ENCODE measurements at regions not wholly inside any gene's neighbourhood (a gene's known extent, or its start where the extent isn't known, plus 50 kb on each side); places are given as distances from the start of the nearest gene placed in this dataset.

- H3K27ac Mint-ChIP-seq (ENCODE audit: unreplicated experiment) = no peak overlapping the region
- no peak for TF ChIP-seq CTCF (IDR thresholded peaks at IDR 0.05; ENCODE audit: unreplicated experiment)
- intact Hi-C loops (cut with micrococcal nuclease; ENCODE audit: unreplicated experiment) = no loop called here
- H3K27me3 Mint-ChIP-seq (ENCODE audit: unreplicated experiment) = peaks cover 4% of the 10 kb centered on the region
- CTCF ChIA-PET = no interaction called here
- no TSS peak for BruUV-seq (replicated peaks)
- H3K9me3 Mint-ChIP-seq (ENCODE audit: low read depth, unreplicated experiment) = no peaks in the 10 kb centered on the region
- no peak overlapping the region for H3K4me3 Mint-ChIP-seq (ENCODE audit: low read depth, unreplicated experiment)
- H3K4me1 Mint-ChIP-seq (ENCODE audit: low read depth, unreplicated experiment) = no peaks in the 10 kb centered on the region
- H3K36me3 Mint-ChIP-seq (ENCODE audit: insufficient read depth, unreplicated experiment) = no peaks in the 10 kb centered on the region
- no peak for DNase-seq
Measured at GRCh38 chr2:201974171-201975100, 59.2 kb upstream of the FZD7 start.

GRCh38 chr2:201975434-201975833 is 58.2 kb upstream of the FZD7 start:
- no peak overlapping the region for H3K4me3 Mint-ChIP-seq (ENCODE audit: low read depth, unreplicated experiment)
- H3K36me3 Mint-ChIP-seq (ENCODE audit: insufficient read depth, unreplicated experiment) = no peaks in the 10 kb centered on the region
- no peak for DNase-seq
- no peaks in the 10 kb centered on the region for H3K9me3 Mint-ChIP-seq (ENCODE audit: low read depth, unreplicated experiment)
- no peaks in the 10 kb centered on the region for H3K4me1 Mint-ChIP-seq (ENCODE audit: low read depth, unreplicated experiment)
- no peak overlapping the region for H3K27ac Mint-ChIP-seq (ENCODE audit: unreplicated experiment)
- BruUV-seq (replicated peaks) = no TSS peak
- CTCF ChIA-PET = no interaction called here
- intact Hi-C loops (cut with micrococcal nuclease; ENCODE audit: unreplicated experiment) = no loop called here
- no peaks in the 10 kb centered on the region for H3K27me3 Mint-ChIP-seq (ENCODE audit: unreplicated experiment)
- no peak for TF ChIP-seq CTCF (IDR thresholded peaks at IDR 0.05; ENCODE audit: unreplicated experiment)

GRCh38 chr2:201975964-201976612 is 57.6 kb upstream of the FZD7 start:
- no peak for DNase-seq
- Mint-ChIP-seq H3K4me1 (ENCODE audit: low read depth, unreplicated experiment) (no peaks in the 10 kb centered on the region), H3K4me3 (ENCODE audit: low read depth, unreplicated experiment) (no peak overlapping the region), H3K27me3 (ENCODE audit: unreplicated experiment) (no peaks in the 10 kb centered on the region), H3K27ac (ENCODE audit: unreplicated experiment) (no peak overlapping the region), H3K36me3 (ENCODE audit: insufficient read depth, unreplicated experiment) (no peaks in the 10 kb centered on the region), H3K9me3 (ENCODE audit: low read depth, unreplicated experiment) (no peaks in the 10 kb centered on the region)
- CTCF ChIA-PET = no interaction called here
- intact Hi-C loops (cut with micrococcal nuclease; ENCODE audit: unreplicated experiment) = no loop called here
- BruUV-seq (replicated peaks) = no TSS peak
- no peak for TF ChIP-seq CTCF (IDR thresholded peaks at IDR 0.05; ENCODE audit: unreplicated experiment)

- no peaks in the 10 kb centered on the region for H3K36me3 Mint-ChIP-seq (ENCODE audit: insufficient read depth, unreplicated experiment)
- H3K4me3 Mint-ChIP-seq (ENCODE audit: low read depth, unreplicated experiment) = no peak overlapping the region
- DNase-seq = no peak
- intact Hi-C loops (cut with micrococcal nuclease; ENCODE audit: unreplicated experiment) = no loop called here
- H3K27ac Mint-ChIP-seq (ENCODE audit: unreplicated experiment) = no peak overlapping the region
- H3K9me3 Mint-ChIP-seq (ENCODE audit: low read depth, unreplicated experiment) = no peaks in the 10 kb centered on the region
- BruUV-seq (replicated peaks) = no TSS peak
- no peaks in the 10 kb centered on the region for H3K4me1 Mint-ChIP-seq (ENCODE audit: low read depth, unreplicated experiment)
- CTCF ChIA-PET = interaction anchor here (0.6 kb wide), 1 partner anchor 40 kb away, joined by 4 read pairs; no protein-coding TSS in a partner anchor
- no peak for TF ChIP-seq CTCF (IDR thresholded peaks at IDR 0.05; ENCODE audit: unreplicated experiment)
- H3K27me3 Mint-ChIP-seq (ENCODE audit: unreplicated experiment) = no peaks in the 10 kb centered on the region
Measured at GRCh38 chr2:201977651-201978050, 56.0 kb upstream of the FZD7 start.

Measured in Calu3 (cell line).